ENCODE measurements at regions not wholly inside any gene's neighbourhood (a gene's known extent, or its start where the extent isn't known, plus 50 kb on each side); places are given as distances from the start of the nearest gene placed in this dataset.

GRCh38 chr13:105599477-105600037 is 935.9 kb downstream of the EFNB2 start:
- Histone ChIP-seq H3K27ac (replicated peaks in 1 of 4) (no peak overlapping the region), H3K4me3 (no peak overlapping the region), H3K9me3 (no peaks in the 10 kb centered on the region), H3K36me3 (no peaks in the 10 kb centered on the region), H3K27me3 (no peaks in the 10 kb centered on the region), H3K4me1 (no peaks in the 10 kb centered on the region)
- WGBS: 75% methylated on average over 6 of the region's 6 CpGs
- TF ChIP-seq EP300 (IDR thresholded peaks at IDR 0.05) (no peak), POLR2AphosphoS5 (IDR thresholded peaks at IDR 0.05) (no peak), POLR2A (IDR thresholded peaks at IDR 0.05; ENCODE audit: low read depth) (no peak), CTCF (IDR thresholded peaks at IDR 0.05) (no peak)
- no peak for DNase-seq (ENCODE audit: extremely low spot score)
- intact Hi-C loops (cut with DNase I): no loop called here

- Histone ChIP-seq H3K4me1 (no peaks in the 10 kb centered on the region), H3K36me3 (no peaks in the 10 kb centered on the region), H3K9me3 (no peaks in the 10 kb centered on the region), H3K27ac (replicated peaks in 1 of 4) (no peak overlapping the region), H3K4me3 (no peak overlapping the region), H3K27me3 (no peaks in the 10 kb centered on the region)
- intact Hi-C loops (cut with DNase I): no loop called here
- TF ChIP-seq CTCF (IDR thresholded peaks at IDR 0.05): no peak
- TF ChIP-seq EP300 (IDR thresholded peaks at IDR 0.05): no peak
- no peak for TF ChIP-seq POLR2A (IDR thresholded peaks at IDR 0.05; ENCODE audit: low read depth)
- TF ChIP-seq POLR2AphosphoS5 (IDR thresholded peaks at IDR 0.05): no peak
- WGBS: 88% methylated on average over 2 of the region's 2 CpGs
- DNase-seq (ENCODE audit: extremely low spot score): no peak
These were observed 936.9 kb downstream of the EFNB2 start for GRCh38 chr13:105598529-105598928.

- WGBS: 94% methylated on average over 4 of the region's 6 CpGs
- intact Hi-C loops (cut with DNase I): no loop called here
- H3K4me1 ChIP-seq: no peaks in the 10 kb centered on the region
- no peak for DNase-seq (ENCODE audit: extremely low spot score)
- H3K27me3 ChIP-seq: no peaks in the 10 kb centered on the region
- no peaks in the 10 kb centered on the region for H3K9me3 ChIP-seq
- H3K4me3 ChIP-seq: no peak overlapping the region
- no peak for TF ChIP-seq POLR2AphosphoS5 (IDR thresholded peaks at IDR 0.05)
- no peak for TF ChIP-seq POLR2A (IDR thresholded peaks at IDR 0.05; ENCODE audit: low read depth)
- TF ChIP-seq CTCF (IDR thresholded peaks at IDR 0.05): no peak
- no peak for TF ChIP-seq EP300 (IDR thresholded peaks at IDR 0.05)
- H3K36me3 ChIP-seq: no peaks in the 10 kb centered on the region
- H3K27ac ChIP-seq (replicated peaks in 1 of 4): no peak overlapping the region
These were observed 937.9 kb downstream of the EFNB2 start for GRCh38 chr13:105597573-105597972.

- DNase-seq (ENCODE audit: extremely low spot score): no peak
- WGBS: 89% methylated on average over 4 of the region's 4 CpGs
- no peaks in the 10 kb centered on the region for H3K36me3 ChIP-seq
- intact Hi-C loops (cut with DNase I): no loop called here
- no peaks in the 10 kb centered on the region for H3K27me3 ChIP-seq
- no peaks in the 10 kb centered on the region for H3K9me3 ChIP-seq
- H3K4me1 ChIP-seq: no peaks in the 10 kb centered on the region
- TF ChIP-seq EP300 (IDR thresholded peaks at IDR 0.05) (no peak), POLR2AphosphoS5 (IDR thresholded peaks at IDR 0.05) (no peak), CTCF (IDR thresholded peaks at IDR 0.05) (no peak), POLR2A (IDR thresholded peaks at IDR 0.05; ENCODE audit: low read depth) (no peak)
- no peak overlapping the region for H3K4me3 ChIP-seq
- H3K27ac ChIP-seq (replicated peaks in 1 of 4): no peak overlapping the region
These were observed 940.0 kb downstream of the EFNB2 start for GRCh38 chr13:105595471-105595870.

GRCh38 chr13:105591277-105591676 is 944.2 kb downstream of the EFNB2 start:
- WGBS: 89% methylated on average over 3 of the region's 3 CpGs
- H3K36me3 ChIP-seq: no peaks in the 10 kb centered on the region
- no peak for TF ChIP-seq CTCF (IDR thresholded peaks at IDR 0.05)
- TF ChIP-seq POLR2A (IDR thresholded peaks at IDR 0.05; ENCODE audit: low read depth): no peak
- no peak for TF ChIP-seq EP300 (IDR thresholded peaks at IDR 0.05)
- TF ChIP-seq POLR2AphosphoS5 (IDR thresholded peaks at IDR 0.05): no peak
- H3K27ac ChIP-seq (replicated peaks in 1 of 4): no peak overlapping the region
- intact Hi-C loops (cut with DNase I): no loop called here
- no peaks in the 10 kb centered on the region for H3K27me3 ChIP-seq
- DNase-seq (ENCODE audit: extremely low spot score): no peak
- H3K9me3 ChIP-seq: no peaks in the 10 kb centered on the region
- H3K4me3 ChIP-seq: no peak overlapping the region
- no peaks in the 10 kb centered on the region for H3K4me1 ChIP-seq

Measured in esophagus muscularis mucosa (tissue), 4 donors.